ENCODE measurements at regions not wholly inside any gene's neighbourhood (a gene's known extent, or its start where the extent isn't known, plus 50 kb on each side); places are given as distances from the start of the nearest gene placed in this dataset.

- no TSS peak for BruUV-seq (replicated peaks)
- H3K4me2 ChIP-seq (ENCODE audit: low read length), result no peak overlapping the region
- no peak overlapping the region for H3K27ac ChIP-seq (ENCODE audit: low read depth, low read length)
- DNase-seq (ENCODE audit: low read depth, low spot score) (no peak), ATAC-seq (no peak)
- intact Hi-C loops (cut with micrococcal nuclease), result no loop called here
- H3K36me3 ChIP-seq (ENCODE audit: control insufficient read depth in 1 of 2, insufficient read depth in 2 of 2, low read length in 2 of 2), result no peaks in the 10 kb centered on the region
- H3K79me2 ChIP-seq (ENCODE audit: insufficient read depth, low read length), result no peaks in the 10 kb centered on the region
- H3K9me3 ChIP-seq (ENCODE audit: control insufficient read depth in 1 of 2, insufficient read depth in 1 of 2, low read depth in 1 of 2, low read length in 2 of 2), result no peaks in the 10 kb centered on the region
- ChIA-PET RAD21 (ENCODE audit: low non-redundant PET in 1 of 2, low total read pairs in 2 of 2, uncharacterized antibody in 2 of 2, unreplicated experiment in 2 of 2) (no interaction called here), CTCF (no interaction called here), POLR2A (no interaction called here)
- no peak overlapping the region for H3K9ac ChIP-seq (ENCODE audit: low read length)
- no peak overlapping the region for H2AFZ ChIP-seq (ENCODE audit: low read depth, low read length, poor library complexity, severe bottlenecking)
- no peaks in the 10 kb centered on the region for H3K9me2 ChIP-seq (ENCODE audit: insufficient read depth)
- peaks cover 8 to 10% of the 10 kb centered on the region in 2 experiments for H3K4me1 ChIP-seq (ENCODE audit: control insufficient read depth in 1 of 2, insufficient read depth in 2 of 2, low read length in 2 of 2)
- no peaks in the 10 kb centered on the region for H3K27me3 ChIP-seq (ENCODE audit: insufficient read depth, low read length)
- TF ChIP-seq CEBPB (IDR thresholded peaks at IDR 0.05; ENCODE audit: low read depth) (no peak), ELF1 (IDR thresholded peaks at IDR 0.05; ENCODE audit: borderline replicate concordance, low read depth) (no peak), CTCF (IDR thresholded peaks at IDR 0.05 in 2 of 3, conservative IDR thresholded peaks at IDR 0.05 in 1 of 3; ENCODE audit: borderline replicate concordance in 1 of 3, insufficient read depth in 1 of 3, low read depth in 2 of 3, low read length in 2 of 3) (no peak), ZNF274 (IDR thresholded peaks at IDR 0.05; ENCODE audit: low read depth, low read length) (no peak), EZH2phosphoT487 (IDR thresholded peaks at IDR 0.05; ENCODE audit: borderline replicate concordance) (no peak), EZH2 (IDR thresholded peaks at IDR 0.05) (no peak), ATF3 (IDR thresholded peaks at IDR 0.05) (no peak), SIN3A (IDR thresholded peaks at IDR 0.05; ENCODE audit: low read depth) (no peak), JUND (IDR thresholded peaks at IDR 0.05) (no peak), TCF7L2 (IDR thresholded peaks at IDR 0.05; ENCODE audit: borderline replicate concordance, extremely low read depth, insufficient read depth, insufficient read length) (no peak), YY1 (IDR thresholded peaks at IDR 0.05; ENCODE audit: extremely low read depth, insufficient replicate concordance, low read depth, low read length) (no peak), POLR2A (IDR thresholded peaks at IDR 0.05; ENCODE audit: borderline replicate concordance, extremely low read depth, insufficient read depth, insufficient read length) (no peak), RAD21 (IDR thresholded peaks at IDR 0.05; ENCODE audit: low read depth) (no peak), EGR1 (IDR thresholded peaks at IDR 0.05; ENCODE audit: low read depth) (no peak), FOSL1 (IDR thresholded peaks at IDR 0.05; ENCODE audit: low read depth) (no peak), ZFX (IDR thresholded peaks at IDR 0.05) (no peak), REST (IDR thresholded peaks at IDR 0.05; ENCODE audit: low read depth) (no peak), SP1 (IDR thresholded peaks at IDR 0.05; ENCODE audit: low read depth) (no peak)
- TF ChIP-seq, protein P1, sequence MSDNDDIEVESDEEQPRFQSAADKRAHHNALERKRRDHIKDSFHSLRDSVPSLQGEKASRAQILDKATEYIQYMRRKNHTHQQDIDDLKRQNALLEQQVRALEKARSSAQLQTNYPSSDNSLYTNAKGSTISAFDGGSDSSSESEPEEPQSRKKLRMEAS (IDR thresholded peaks at IDR 0.05), result no peak
- H4K20me1 ChIP-seq (ENCODE audit: insufficient read depth), result no peaks in the 10 kb centered on the region
- H3K4me3 ChIP-seq (replicated peaks in 1 of 2; ENCODE audit: low read depth in 1 of 2, low read length in 2 of 2), result no peak overlapping the region
Measured at GRCh38 chr4:96606451-96606850, 766.6 kb downstream of the PDHA2 start.
